WTC11 (cell line): ENCODE measurements at regions not wholly inside any gene's neighbourhood (a gene's known extent, or its start where the extent isn't known, plus 50 kb on each side); places are given as distances from the start of the nearest gene placed in this dataset.

Experiments used
- ATAC-seq: fragments of 200-7000 bp; cut with Tn5 transposase; 2 replicates; pipeline ENCODE4 v1.10.0; 2021; ENCODE audit warnings: mild to moderate bottlenecking, moderate library complexity
- CTCF ChIA-PET: fragments of 300-600 bp; sonication (Branson Sonifier 250); formaldehyde crosslinking; loops from one replicate; lab custom pipeline; 2021; ENCODE audit warnings: antibody characterized with exemption; lab: Charles Lee
- POLR2A ChIA-PET: fragments of 350-600 bp; sonication (Branson Sonifier 250); formaldehyde crosslinking; loops from one replicate; lab custom pipeline; 2021; ENCODE audit warnings: antibody characterized with exemption; lab: Charles Lee
- DNase-seq: peaks from one replicate; pipeline ENCODE4 v3.0.0; 2021; ENCODE audit warnings: low spot score
- H3K27ac Mint-ChIP-seq: 2 replicates; pipeline ENCODE4 v1.8.0; 2021; ENCODE audit warnings: mixed read lengths
- H3K27me3 Mint-ChIP-seq: 2 replicates; pipeline ENCODE4 v1.8.0; 2021; ENCODE audit warnings: low read depth, mild to moderate bottlenecking, moderate library complexity, mixed read lengths
- H3K36me3 Mint-ChIP-seq: 2 replicates; pipeline ENCODE4 v1.8.0; 2021; ENCODE audit warnings: mixed read lengths
- H3K4me1 Mint-ChIP-seq: 2 replicates; pipeline ENCODE4 v1.8.0; 2022; ENCODE audit warnings: mixed read lengths
- H3K4me3 Mint-ChIP-seq: 2 replicates; pipeline ENCODE4 v1.8.0; 2021; ENCODE audit warnings: mild to moderate bottlenecking, moderate library complexity, mixed read lengths
- H3K9me3 Mint-ChIP-seq: 2 replicates; pipeline ENCODE4 v1.8.0; 2021; ENCODE audit warnings: mixed read lengths
- CTCF ChIP-seq: fragments of 200-600 bp; IDR thresholded peaks from 2 replicates; pipeline ENCODE4 v1.8.0; 2022; ENCODE audit warnings: antibody characterized with exemption
- ESRRA ChIP-seq: sonication (generic); formaldehyde crosslinking; IDR thresholded peaks from 2 replicates; pipeline ENCODE4 v1.8.1; 2022; ENCODE audit warnings: mild to moderate bottlenecking, missing genetic modification reagents, borderline replicate concordance
- FOXJ3 ChIP-seq: sonication (generic); formaldehyde crosslinking; IDR thresholded peaks from 2 replicates; pipeline ENCODE4 v1.9.0; 2021; ENCODE audit warnings: missing genetic modification reagents, mild to moderate bottlenecking, borderline replicate concordance
- GRHL2 ChIP-seq: fragments of 250-450 bp; sonication (Bioruptor Pico); IDR thresholded peaks from 2 replicates; pipeline ENCODE4 v1.8.0; 2022; ENCODE audit warnings: mild to moderate bottlenecking, moderate library complexity; ENCODE audit not compliant: insufficient replicate concordance, severe bottlenecking
- HMGA2 ChIP-seq: fragments of 250-450 bp; sonication (Bioruptor Pico); IDR thresholded peaks from 2 replicates; pipeline ENCODE4 v1.4.0; 2021; ENCODE audit warnings: mild to moderate bottlenecking, moderate library complexity
- IRF1 ChIP-seq: sonication (generic); formaldehyde crosslinking; IDR thresholded peaks from 2 replicates; pipeline ENCODE4 v1.8.0; 2023; ENCODE audit warnings: missing genetic modification reagents
- MAX ChIP-seq: sonication (generic); formaldehyde crosslinking; IDR thresholded peaks from 2 replicates; pipeline ENCODE4 v1.8.0; 2022; ENCODE audit warnings: mild to moderate bottlenecking, missing genetic modification reagents
- NFE2L1 ChIP-seq: sonication (generic); formaldehyde crosslinking; IDR thresholded peaks from 2 replicates; pipeline ENCODE4 v1.8.1; 2023; ENCODE audit warnings: missing genetic modification reagents
- PRDM15 ChIP-seq: sonication (generic); formaldehyde crosslinking; IDR thresholded peaks from 2 replicates; pipeline ENCODE4 v1.8.0; 2022; ENCODE audit warnings: missing genetic modification reagents
- TEAD1 ChIP-seq: sonication (generic); formaldehyde crosslinking; IDR thresholded peaks from 2 replicates; pipeline ENCODE4 v1.8.0; 2022; ENCODE audit warnings: mild to moderate bottlenecking, missing genetic modification reagents
- ZBTB21 ChIP-seq: sonication (generic); formaldehyde crosslinking; IDR thresholded peaks from 2 replicates; pipeline ENCODE4 v1.8.1; 2023; ENCODE audit warnings: mild to moderate bottlenecking, missing genetic modification reagents, borderline replicate concordance
- TF ChIP-seq, protein P1 (sequence below): sonication (generic); formaldehyde crosslinking; IDR thresholded peaks from 2 replicates; pipeline ENCODE4 v1.8.0; 2022; ENCODE audit warnings: mild to moderate bottlenecking, missing genetic modification reagents
- TF ChIP-seq, protein P2 (sequence below): sonication (generic); formaldehyde crosslinking; IDR thresholded peaks from 2 replicates; pipeline ENCODE4 v1.8.0; 2022; ENCODE audit warnings: mild to moderate bottlenecking, missing genetic modification reagents
- TF ChIP-seq, protein P3 (sequence below): sonication (generic); formaldehyde crosslinking; IDR thresholded peaks from 2 replicates; pipeline ENCODE4 v1.8.1; 2022; ENCODE audit warnings: mild to moderate bottlenecking, moderate library complexity, missing genetic modification reagents

DNA sequence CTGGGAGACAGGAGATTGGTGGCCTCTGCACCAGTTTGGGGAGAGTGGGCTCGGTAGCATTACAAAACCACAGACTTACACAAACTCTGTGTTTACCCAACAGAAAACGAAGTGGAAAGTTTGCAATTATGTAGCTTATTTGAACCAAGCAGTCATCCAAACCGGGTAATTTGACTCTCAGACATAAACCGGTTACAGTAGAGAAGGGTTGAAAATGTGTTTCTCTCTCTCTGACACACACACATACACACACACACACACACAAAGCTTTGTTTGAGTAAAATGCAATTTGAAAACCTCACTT is 97.1 kb upstream of the ZNF608 start:
- Mint-ChIP-seq H3K4me3 (no peak overlapping the region), H3K36me3 (no peaks in the 10 kb centered on the region), H3K27me3 (no peaks in the 10 kb centered on the region), H3K27ac (no peak overlapping the region; the same call in 1 of the 2 replicates), H3K4me1 (no peaks in the 10 kb centered on the region; the same call in 1 of the 2 replicates), H3K9me3 (peaks cover 3% of the 10 kb centered on the region; the same call in 1 of the 2 replicates)
- TF ChIP-seq, protein P1, sequence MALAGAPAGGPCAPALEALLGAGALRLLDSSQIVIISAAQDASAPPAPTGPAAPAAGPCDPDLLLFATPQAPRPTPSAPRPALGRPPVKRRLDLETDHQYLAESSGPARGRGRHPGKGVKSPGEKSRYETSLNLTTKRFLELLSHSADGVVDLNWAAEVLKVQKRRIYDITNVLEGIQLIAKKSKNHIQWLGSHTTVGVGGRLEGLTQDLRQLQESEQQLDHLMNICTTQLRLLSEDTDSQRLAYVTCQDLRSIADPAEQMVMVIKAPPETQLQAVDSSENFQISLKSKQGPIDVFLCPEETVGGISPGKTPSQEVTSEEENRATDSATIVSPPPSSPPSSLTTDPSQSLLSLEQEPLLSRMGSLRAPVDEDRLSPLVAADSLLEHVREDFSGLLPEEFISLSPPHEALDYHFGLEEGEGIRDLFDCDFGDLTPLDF (CRISPR knock-in tag), result no peak
- TF ChIP-seq NFE2L1 (CRISPR knock-in tag), result no peak
- CTCF ChIA-PET, result no interaction called here
- ATAC-seq (no peak), DNase-seq (no peak)
- POLR2A ChIA-PET, result no interaction called here

GRCh38 chr5:124844371-124844920 is 98.0 kb upstream of the ZNF608 start:
- TF ChIP-seq GRHL2 (CRISPR knock-in tag) (no peak), MAX (CRISPR knock-in tag) (no peak), TEAD1 (no peak), FOXJ3 (CRISPR knock-in tag) (no peak), PRDM15 (CRISPR knock-in tag) (no peak), CTCF (no peak), ESRRA (CRISPR knock-in tag) (no peak), IRF1 (no peak), ZBTB21 (CRISPR knock-in tag) (no peak), HMGA2 (CRISPR knock-in tag) (no peak)
- TF ChIP-seq, protein P2, sequence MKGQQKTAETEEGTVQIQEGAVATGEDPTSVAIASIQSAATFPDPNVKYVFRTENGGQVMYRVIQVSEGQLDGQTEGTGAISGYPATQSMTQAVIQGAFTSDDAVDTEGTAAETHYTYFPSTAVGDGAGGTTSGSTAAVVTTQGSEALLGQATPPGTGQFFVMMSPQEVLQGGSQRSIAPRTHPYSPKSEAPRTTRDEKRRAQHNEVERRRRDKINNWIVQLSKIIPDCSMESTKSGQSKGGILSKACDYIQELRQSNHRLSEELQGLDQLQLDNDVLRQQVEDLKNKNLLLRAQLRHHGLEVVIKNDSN (CRISPR knock-in tag), result no peak
- TF ChIP-seq, protein P3, sequence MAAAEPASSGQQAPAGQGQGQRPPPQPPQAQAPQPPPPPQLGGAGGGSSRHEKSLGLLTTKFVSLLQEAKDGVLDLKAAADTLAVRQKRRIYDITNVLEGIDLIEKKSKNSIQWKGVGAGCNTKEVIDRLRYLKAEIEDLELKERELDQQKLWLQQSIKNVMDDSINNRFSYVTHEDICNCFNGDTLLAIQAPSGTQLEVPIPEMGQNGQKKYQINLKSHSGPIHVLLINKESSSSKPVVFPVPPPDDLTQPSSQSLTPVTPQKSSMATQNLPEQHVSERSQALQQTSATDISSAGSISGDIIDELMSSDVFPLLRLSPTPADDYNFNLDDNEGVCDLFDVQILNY (CRISPR knock-in tag), result no peak
- TF ChIP-seq, all 79 proteins: peak for 0
- no peak for ATAC-seq
- CTCF ChIA-PET, result no interaction called here
- Mint-ChIP-seq H3K27ac (no peak overlapping the region), H3K36me3 (no peaks in the 10 kb centered on the region), H3K9me3 (peaks cover 3% of the 10 kb centered on the region; the same call in 1 of the 2 replicates), H3K4me1 (peaks cover 7% of the 10 kb centered on the region), H3K4me3 (no peak overlapping the region), H3K27me3 (no peaks in the 10 kb centered on the region)
- no peak for DNase-seq
- POLR2A ChIA-PET, result no interaction called here
